ENCODE measurements at regions not wholly inside any gene's neighbourhood (a gene's known extent, or its start where the extent isn't known, plus 50 kb on each side); places are given as distances from the start of the nearest gene placed in this dataset.
"Not testable (repeated sequence)": the region's sequence is repeated elsewhere in the genome, so short reads cannot be mapped to it uniquely, and the experiment has no call there.

GRCh38 chr6:112608925-112609324 is 261.8 kb downstream of the RFPL4B start:
- DNase-seq; ATAC-seq; intact Hi-C loops (cut with DNase I, micrococcal nuclease): not testable (repeated sequence)

- DNase-seq (no peak), ATAC-seq (no peak)
- intact Hi-C loops (cut with DNase I, micrococcal nuclease) = no loop called here
Measured at GRCh38 chr6:112613410-112613809, 266.3 kb downstream of the RFPL4B start.

GRCh38 chr6:112618849-112619248 is 271.7 kb downstream of the RFPL4B start:
- intact Hi-C loops (cut with DNase I, micrococcal nuclease) = no loop called here
- DNase-seq (no peak), ATAC-seq (no peak)

GRCh38 chr6:112620812-112621569 is 273.9 kb downstream of the RFPL4B start:
- intact Hi-C loops (cut with DNase I, micrococcal nuclease) = no loop called here
- DNase-seq (no peak), ATAC-seq (no peak)

- intact Hi-C loops (cut with DNase I, micrococcal nuclease) = no loop called here
- ATAC-seq (no peak), DNase-seq (no peak)
Measured at GRCh38 chr6:112622036-112622435, 274.9 kb downstream of the RFPL4B start.

GRCh38 chr6:112626468-112627082 is 279.4 kb downstream of the RFPL4B start:
- ATAC-seq = no peak
- intact Hi-C loops (cut with DNase I, micrococcal nuclease) = no loop called here
- no peak for DNase-seq

- intact Hi-C loops (cut with DNase I, micrococcal nuclease) = no loop called here
- ATAC-seq = no peak
- DNase-seq = no peak
Measured at GRCh38 chr6:112634376-112634775, 287.2 kb downstream of the RFPL4B start.

GRCh38 chr6:112636650-112637262 is 289.6 kb downstream of the RFPL4B start:
- no peak for ATAC-seq
- no peak for DNase-seq
- intact Hi-C loops (cut with DNase I, micrococcal nuclease) = no loop called here

- ATAC-seq (no peak), DNase-seq (no peak)
- intact Hi-C loops (cut with DNase I, micrococcal nuclease) = no loop called here
Measured at GRCh38 chr6:112639391-112639831, 292.3 kb downstream of the RFPL4B start.

GRCh38 chr6:112640891-112641290 is 293.8 kb downstream of the RFPL4B start:
- DNase-seq = no peak
- intact Hi-C loops (cut with DNase I, micrococcal nuclease) = no loop called here
- no peak for ATAC-seq

GRCh38 chr6:112649853-112650252 is 302.7 kb downstream of the RFPL4B start:
- DNase-seq (no peak), ATAC-seq (no peak)
- intact Hi-C loops (cut with DNase I, micrococcal nuclease) = no loop called here

- ATAC-seq (no peak), DNase-seq (no peak)
- intact Hi-C loops (cut with DNase I, micrococcal nuclease) = no loop called here
Measured at GRCh38 chr6:112651239-112651638, 304.1 kb downstream of the RFPL4B start.

- intact Hi-C loops (cut with DNase I, micrococcal nuclease) = no loop called here
- ATAC-seq (no peak), DNase-seq (no peak)
Measured at GRCh38 chr6:112659912-112660311, 312.8 kb downstream of the RFPL4B start.

- no peak for ATAC-seq
- intact Hi-C loops (cut with DNase I, micrococcal nuclease) = no loop called here
- no peak for DNase-seq
Measured at GRCh38 chr6:112660626-112661025, 313.5 kb downstream of the RFPL4B start.

- intact Hi-C loops (cut with DNase I, micrococcal nuclease) = no loop called here
- DNase-seq (no peak), ATAC-seq (no peak)
Measured at GRCh38 chr6:112663698-112664097, 316.6 kb downstream of the RFPL4B start.

GRCh38 chr6:112665114-112665513 is 318.0 kb downstream of the RFPL4B start:
- intact Hi-C loops (cut with DNase I, micrococcal nuclease) = no loop called here
- no peak for ATAC-seq
- no peak for DNase-seq

GRCh38 chr6:112665815-112666214 is 318.7 kb downstream of the RFPL4B start:
- intact Hi-C loops (cut with DNase I, micrococcal nuclease) = no loop called here
- no peak for ATAC-seq
- no peak for DNase-seq

GRCh38 chr6:112667427-112667826 is 320.3 kb downstream of the RFPL4B start:
- DNase-seq (no peak), ATAC-seq (no peak)
- intact Hi-C loops (cut with DNase I, micrococcal nuclease) = no loop called here

GRCh38 chr6:112680091-112680490 is 333.0 kb downstream of the RFPL4B start:
- no peak for DNase-seq
- intact Hi-C loops (cut with DNase I, micrococcal nuclease) = no loop called here
- no peak for ATAC-seq

GRCh38 chr6:112682071-112682470 is 334.9 kb downstream of the RFPL4B start:
- intact Hi-C loops (cut with DNase I, micrococcal nuclease) = no loop called here
- DNase-seq (no peak), ATAC-seq (no peak)
